ENCODE measurements at regions not wholly inside any gene's neighbourhood (a gene's known extent, or its start where the extent isn't known, plus 50 kb on each side); places are given as distances from the start of the nearest gene placed in this dataset.

- Histone ChIP-seq H4K20me1 (ENCODE audit: insufficient read depth, low read length, poor library complexity, severe bottlenecking) (no peaks in the 10 kb centered on the region), H3K4me1 (ENCODE audit: insufficient read depth, low read length, poor library complexity, severe bottlenecking) (peaks cover 13% of the 10 kb centered on the region), H3K4me3 (ENCODE audit: low read length, poor library complexity, severe bottlenecking) (no peak overlapping the region), H3K9ac (ENCODE audit: low read depth, low read length, poor library complexity, severe bottlenecking) (no peak overlapping the region), H2AFZ (ENCODE audit: low read length) (no peak overlapping the region), H3K9me3 (ENCODE audit: insufficient read depth, low read depth, low read length) (no peaks in the 10 kb centered on the region), H3K36me3 (ENCODE audit: insufficient read depth, low read length) (no peaks in the 10 kb centered on the region), H3K9me2 (replicated peaks; ENCODE audit: low read depth, low read length) (no peaks in the 10 kb centered on the region), H3K27me3 (ENCODE audit: insufficient read depth, low read length, poor library complexity, severe bottlenecking) (no peaks in the 10 kb centered on the region), H3F3A (ENCODE audit: low read depth) (no peaks in the 10 kb centered on the region), H3K79me2 (ENCODE audit: insufficient read depth, low read length) (no peaks in the 10 kb centered on the region), H3K4me2 (ENCODE audit: low read depth, low read length, poor library complexity, severe bottlenecking) (no peak overlapping the region)
- TF ChIP-seq CTCF (conservative IDR thresholded peaks at IDR 0.05; ENCODE audit: low read length) (no peak), EZH2phosphoT487 (IDR thresholded peaks at IDR 0.05; ENCODE audit: borderline replicate concordance) (no peak)
Measured at GRCh38 chr18:73839441-73839840, 308.2 kb downstream of the FBXO15 start.

GRCh38 chr18:73838107-73838506 lies 309.5 kb downstream of the FBXO15 start:
- no peaks in the 10 kb centered on the region for H4K20me1 ChIP-seq (ENCODE audit: insufficient read depth, low read length, poor library complexity, severe bottlenecking)
- no peaks in the 10 kb centered on the region for H3K9me2 ChIP-seq (replicated peaks; ENCODE audit: low read depth, low read length)
- no peak overlapping the region for H3K4me3 ChIP-seq (ENCODE audit: low read length, poor library complexity, severe bottlenecking)
- peaks cover 13% of the 10 kb centered on the region for H3K4me1 ChIP-seq (ENCODE audit: insufficient read depth, low read length, poor library complexity, severe bottlenecking)
- H3K79me2 ChIP-seq (ENCODE audit: insufficient read depth, low read length), result no peaks in the 10 kb centered on the region
- no peaks in the 10 kb centered on the region for H3K9me3 ChIP-seq (ENCODE audit: insufficient read depth, low read depth, low read length)
- H3K9ac ChIP-seq (ENCODE audit: low read depth, low read length, poor library complexity, severe bottlenecking), result no peak overlapping the region
- no peaks in the 10 kb centered on the region for H3K27me3 ChIP-seq (ENCODE audit: insufficient read depth, low read length, poor library complexity, severe bottlenecking)
- H2AFZ ChIP-seq (ENCODE audit: low read length), result no peak overlapping the region
- TF ChIP-seq CTCF (conservative IDR thresholded peaks at IDR 0.05; ENCODE audit: low read length), result no peak
- TF ChIP-seq EZH2phosphoT487 (IDR thresholded peaks at IDR 0.05; ENCODE audit: borderline replicate concordance), result no peak
- H3K36me3 ChIP-seq (ENCODE audit: insufficient read depth, low read length), result no peaks in the 10 kb centered on the region
- no peak overlapping the region for H3K4me2 ChIP-seq (ENCODE audit: low read depth, low read length, poor library complexity, severe bottlenecking)
- H3F3A ChIP-seq (ENCODE audit: low read depth), result no peaks in the 10 kb centered on the region

- H3K9ac ChIP-seq (ENCODE audit: low read depth, low read length, poor library complexity, severe bottlenecking), result no peak overlapping the region
- no peaks in the 10 kb centered on the region for H3F3A ChIP-seq (ENCODE audit: low read depth)
- TF ChIP-seq EZH2phosphoT487 (IDR thresholded peaks at IDR 0.05; ENCODE audit: borderline replicate concordance) (no peak), CTCF (conservative IDR thresholded peaks at IDR 0.05; ENCODE audit: low read length) (no peak)
- no peak overlapping the region for H2AFZ ChIP-seq (ENCODE audit: low read length)
- no peaks in the 10 kb centered on the region for H4K20me1 ChIP-seq (ENCODE audit: insufficient read depth, low read length, poor library complexity, severe bottlenecking)
- no peaks in the 10 kb centered on the region for H3K79me2 ChIP-seq (ENCODE audit: insufficient read depth, low read length)
- no peaks in the 10 kb centered on the region for H3K27me3 ChIP-seq (ENCODE audit: insufficient read depth, low read length, poor library complexity, severe bottlenecking)
- no peaks in the 10 kb centered on the region for H3K36me3 ChIP-seq (ENCODE audit: insufficient read depth, low read length)
- H3K4me1 ChIP-seq (ENCODE audit: insufficient read depth, low read length, poor library complexity, severe bottlenecking), result no peaks in the 10 kb centered on the region
- H3K9me3 ChIP-seq (ENCODE audit: insufficient read depth, low read depth, low read length), result no peaks in the 10 kb centered on the region
- no peak overlapping the region for H3K4me2 ChIP-seq (ENCODE audit: low read depth, low read length, poor library complexity, severe bottlenecking)
- no peak overlapping the region for H3K4me3 ChIP-seq (ENCODE audit: low read length, poor library complexity, severe bottlenecking)
- H3K9me2 ChIP-seq (replicated peaks; ENCODE audit: low read depth, low read length), result no peaks in the 10 kb centered on the region
Measured at GRCh38 chr18:73835656-73836364, 311.8 kb downstream of the FBXO15 start.

Measured in Loucy (cell line).